GM18907 (cell line): ENCODE measurements at regions not wholly inside any gene's neighbourhood (a gene's known extent, or its start where the extent isn't known, plus 50 kb on each side); places are given as distances from the start of the nearest gene placed in this dataset.
"Not testable (repeated sequence)": the region's sequence is repeated elsewhere in the genome, so short reads cannot be mapped to it uniquely, and the experiment has no call there.

Source experiments
- ATAC-seq: cut with Tn5 transposase; IDR thresholded peaks from one replicate; pipeline ENCODE4 v1.9.1; 2021; ENCODE audit warnings: mild to moderate bottlenecking, moderate library complexity; ENCODE audit not compliant: unreplicated experiment

DNA sequence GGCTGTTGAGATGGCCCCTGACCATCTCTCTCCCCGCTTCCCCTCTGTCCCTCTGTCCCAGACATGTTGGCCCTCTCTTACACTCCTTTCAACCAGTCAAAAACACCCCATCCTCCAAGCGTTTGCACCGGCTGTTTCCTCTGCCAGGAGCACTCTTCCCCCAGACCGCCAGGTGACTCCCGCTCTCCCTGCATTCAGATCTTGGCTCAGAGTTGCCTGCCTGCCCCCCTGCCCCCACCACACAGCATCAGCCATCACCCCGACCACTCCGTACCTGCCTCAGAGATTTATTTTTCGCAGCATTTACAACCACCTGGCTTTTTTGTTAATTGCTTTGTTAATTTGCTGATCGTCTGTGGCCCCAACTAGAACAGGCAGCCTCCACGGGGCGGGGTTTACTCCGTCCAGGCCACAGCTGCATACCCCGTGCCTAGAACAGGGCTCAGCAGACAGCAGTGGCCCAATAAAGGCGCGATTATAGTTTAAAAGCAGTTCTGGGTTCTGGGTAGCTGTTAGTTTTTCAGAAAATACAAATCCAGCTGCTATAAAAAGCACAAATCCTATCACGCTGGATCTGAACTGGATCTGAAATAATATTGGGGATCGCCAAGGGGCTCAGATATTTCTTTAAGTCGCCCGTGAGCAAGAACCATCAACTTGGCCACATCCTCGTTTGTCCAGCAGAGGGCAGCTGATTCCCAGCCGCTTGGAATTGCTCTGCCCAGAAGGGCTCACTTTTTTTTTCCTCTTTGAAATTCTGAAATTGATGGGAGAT is 173.6 kb downstream of the IRF8 start:
- ATAC-seq = no peak

DNA sequence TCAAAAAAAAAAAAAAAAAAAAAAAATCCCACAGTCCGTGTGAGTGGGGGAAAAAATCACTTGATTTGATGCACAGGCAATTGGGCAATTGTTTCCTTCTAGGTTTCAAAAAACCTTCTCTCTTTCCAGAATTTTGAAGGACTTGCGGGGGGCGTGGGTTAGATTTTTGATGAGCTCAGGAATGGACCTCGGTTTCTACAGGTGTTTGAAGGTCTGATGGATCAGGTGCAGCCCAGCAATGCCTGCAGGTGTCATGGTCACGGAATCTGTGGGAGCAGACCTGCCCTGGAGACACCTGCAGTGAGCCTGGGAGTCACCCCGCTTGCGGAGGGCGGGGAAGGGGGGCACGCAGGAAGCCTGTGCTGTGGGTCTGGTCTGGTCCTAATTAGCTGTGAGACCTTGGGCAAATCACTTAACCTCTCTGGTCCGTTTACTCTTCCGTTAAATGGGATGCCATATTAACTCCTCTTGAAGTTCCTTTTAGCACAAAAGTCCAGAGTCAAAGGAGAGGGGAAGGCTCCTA is 174.2 kb downstream of the IRF8 start:
- no peak for ATAC-seq

DNA sequence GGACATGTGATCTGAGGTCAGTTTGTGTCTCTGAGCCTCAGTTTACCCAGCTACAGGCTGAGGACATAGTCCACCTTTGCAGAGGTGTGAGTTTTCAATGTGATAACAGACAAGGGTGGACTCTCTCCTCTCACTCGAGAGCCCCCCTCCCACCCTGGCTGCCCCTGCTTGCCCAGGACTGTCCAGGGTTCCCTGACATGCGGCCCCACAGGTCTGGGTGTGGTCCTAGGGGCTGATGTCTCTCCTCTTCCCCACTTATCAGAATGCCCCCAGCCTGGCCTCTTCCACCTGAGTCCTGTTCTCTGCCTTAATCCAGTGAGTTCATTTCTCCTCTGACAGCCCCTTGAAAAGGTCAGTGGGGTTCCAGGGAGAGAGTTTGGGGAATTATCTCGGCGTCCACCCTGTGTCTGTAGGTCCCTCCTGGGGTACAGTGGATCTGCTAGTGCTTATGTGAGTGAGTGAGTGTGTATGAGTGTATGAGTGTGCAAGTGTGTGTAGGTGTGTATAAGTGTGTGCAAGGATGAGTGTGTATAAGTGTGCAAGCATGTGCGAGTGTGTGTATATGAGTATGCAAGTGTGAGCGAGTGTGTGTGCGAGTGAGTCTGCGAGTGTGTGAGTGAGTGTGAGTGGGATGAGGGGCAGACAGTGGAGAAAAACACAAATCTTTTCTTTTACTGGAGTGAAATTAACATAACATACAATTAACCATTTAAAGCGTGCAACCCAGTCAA is 175.0 kb downstream of the IRF8 start:
- no peak for ATAC-seq

DNA sequence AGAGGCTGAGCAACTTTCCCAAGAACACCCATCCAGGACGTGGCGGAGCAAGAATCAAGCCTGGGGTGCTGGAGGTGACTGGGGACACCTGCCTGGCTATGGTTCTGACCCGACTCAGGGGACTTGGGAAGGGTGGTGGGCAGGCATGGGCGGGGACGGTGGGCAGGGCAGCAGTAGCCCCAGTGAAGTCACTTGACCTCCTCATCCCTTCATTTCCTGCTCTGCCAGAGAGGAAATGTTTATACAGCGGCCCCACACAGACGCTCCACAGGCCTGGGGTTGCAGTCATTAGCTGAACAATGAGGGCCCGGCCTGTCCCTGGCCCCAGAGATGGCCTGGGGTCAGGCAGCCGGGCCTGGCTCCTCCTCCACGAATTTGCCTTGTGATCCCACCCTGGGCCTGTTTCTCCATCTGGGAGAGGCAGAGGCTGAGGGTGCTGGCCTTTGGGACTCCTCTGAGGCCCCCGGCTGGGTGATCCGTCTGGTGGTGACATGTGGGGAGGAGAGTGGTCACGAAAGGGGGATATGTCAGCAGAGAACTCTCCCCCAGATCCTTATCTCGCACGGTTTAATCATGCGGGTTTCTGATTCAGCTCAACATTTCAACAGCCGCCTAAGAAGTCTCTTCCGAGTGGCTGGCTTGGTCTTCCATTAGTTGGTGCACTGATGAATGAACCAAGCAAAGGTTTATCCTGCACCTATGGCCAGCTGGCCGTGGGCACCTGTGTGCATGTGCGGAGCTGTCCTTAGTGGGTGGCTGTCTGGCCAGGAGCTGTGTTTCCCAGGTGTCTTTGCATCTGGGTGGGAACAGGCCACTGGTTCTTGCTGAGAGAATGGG is 175.9 kb downstream of the IRF8 start:
- ATAC-seq = no peak

DNA sequence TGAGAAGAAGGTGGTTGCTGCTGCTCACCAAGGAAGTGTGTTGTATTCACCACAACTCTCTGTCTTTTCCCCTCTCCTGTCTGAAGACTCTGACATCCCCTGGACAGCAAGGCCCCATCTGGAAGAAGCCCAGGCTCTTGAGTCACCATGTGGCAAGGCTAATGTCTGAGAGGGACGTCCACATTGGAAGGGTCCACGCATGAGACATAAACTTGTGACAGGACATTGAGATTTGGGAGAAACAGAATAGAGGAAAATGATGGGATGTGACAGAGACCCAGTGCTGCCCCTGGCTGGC is 176.5 kb downstream of the IRF8 start:
- ATAC-seq = no peak

DNA sequence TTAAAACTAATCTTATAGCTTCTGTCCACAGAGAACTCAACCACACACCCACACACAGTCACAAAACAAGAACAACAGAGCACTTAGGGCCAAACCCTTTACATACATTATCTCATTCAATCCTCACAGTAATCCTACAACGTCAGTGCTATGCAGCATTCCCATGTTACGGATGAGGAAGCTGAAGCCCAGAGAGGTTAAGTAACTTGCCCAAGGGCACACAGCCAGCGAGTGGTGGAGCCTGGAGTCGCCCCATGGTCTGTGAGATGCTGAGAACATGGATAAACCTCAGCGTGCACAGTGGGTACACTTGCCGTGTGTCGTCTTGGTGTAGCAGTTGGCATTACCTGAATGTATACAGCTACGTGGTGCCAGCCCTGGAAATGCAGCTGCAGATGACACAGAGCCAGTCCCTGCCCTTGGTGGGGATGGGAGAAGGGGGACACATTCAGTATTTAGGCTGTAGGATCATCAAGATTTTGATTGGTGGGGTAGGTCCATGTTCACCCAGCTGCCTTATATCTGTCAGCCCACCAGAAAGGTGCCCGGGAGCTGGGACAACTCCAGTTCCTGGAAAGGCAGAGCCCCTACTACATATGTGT is 177.0 kb downstream of the IRF8 start:
- no peak for ATAC-seq

DNA sequence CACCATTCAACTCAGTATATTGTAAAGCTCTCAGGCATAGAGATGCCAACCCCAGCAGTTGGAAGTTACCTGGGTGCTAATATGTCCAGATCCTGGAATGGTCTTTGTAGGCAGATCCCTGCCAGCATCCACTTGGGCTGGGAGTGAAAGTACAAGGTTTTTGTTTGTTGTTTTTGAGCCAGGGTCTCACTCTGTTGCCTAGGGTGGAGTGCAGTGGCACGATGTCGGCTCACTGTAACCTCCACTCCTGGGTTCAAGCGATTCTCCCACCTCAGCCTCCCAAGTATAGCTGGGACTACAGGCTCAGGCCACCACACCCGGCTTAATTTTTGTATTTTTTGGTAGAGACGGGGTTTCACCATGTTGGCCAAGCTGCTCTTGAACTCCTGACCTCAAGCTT is 177.6 kb downstream of the IRF8 start:
- no peak for ATAC-seq

DNA sequence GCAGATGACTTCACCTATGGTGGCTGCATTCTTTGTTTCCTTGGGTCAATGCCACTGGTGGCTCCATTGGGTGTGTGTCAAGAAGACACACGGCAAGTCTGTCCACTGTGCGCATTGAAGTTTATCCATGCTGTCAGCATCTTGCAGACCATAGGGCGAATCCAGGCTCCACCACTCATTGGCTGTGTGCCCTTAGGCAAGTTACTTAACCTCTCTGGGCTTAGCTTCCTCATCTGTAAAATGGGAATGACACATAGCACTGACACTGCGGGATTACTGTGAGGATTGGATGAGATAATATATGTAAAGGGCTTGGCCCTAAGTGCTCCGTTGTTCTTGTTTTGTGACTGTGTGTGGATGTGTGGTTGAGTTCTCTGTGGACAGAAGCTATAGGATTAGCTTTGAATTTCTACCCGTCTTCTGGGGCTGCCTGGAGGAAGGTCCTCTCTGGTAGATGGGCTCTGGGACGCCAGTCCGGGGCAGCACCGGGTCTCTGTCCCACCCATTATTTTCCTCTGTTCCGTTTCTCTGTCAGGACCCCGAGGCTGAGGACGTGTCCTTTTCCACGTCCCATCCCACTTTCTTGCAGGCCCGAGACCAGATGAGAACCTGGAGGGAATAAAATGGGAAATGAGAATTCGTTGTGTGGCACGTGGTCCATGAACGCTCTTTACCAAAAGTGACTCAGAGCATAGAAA is 178.4 kb downstream of the IRF8 start:
- no peak for ATAC-seq

DNA sequence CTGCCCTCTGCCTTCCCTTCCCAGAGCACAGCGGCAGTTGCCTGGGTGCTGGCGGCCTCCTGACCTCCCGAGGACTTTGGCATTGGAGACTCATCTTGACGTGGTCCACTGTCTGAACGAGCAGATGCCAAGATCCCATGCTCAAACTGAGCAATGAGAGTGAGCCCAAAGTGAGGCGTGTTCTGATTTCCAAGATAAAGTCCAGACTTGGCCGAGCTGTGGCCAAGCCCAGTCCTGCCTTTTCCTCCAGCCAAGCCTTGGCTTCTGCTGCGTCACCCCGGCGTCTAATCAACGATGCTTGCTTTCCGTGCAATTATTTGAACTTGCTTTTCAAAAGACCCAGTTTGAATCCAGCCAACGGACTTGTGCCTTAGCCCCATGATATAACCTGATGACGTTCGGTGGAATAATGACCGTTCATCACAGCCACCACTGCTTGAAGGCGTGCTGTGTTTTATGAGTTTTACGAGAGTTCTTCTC is 179.2 kb downstream of the IRF8 start:
- ATAC-seq = no peak

DNA sequence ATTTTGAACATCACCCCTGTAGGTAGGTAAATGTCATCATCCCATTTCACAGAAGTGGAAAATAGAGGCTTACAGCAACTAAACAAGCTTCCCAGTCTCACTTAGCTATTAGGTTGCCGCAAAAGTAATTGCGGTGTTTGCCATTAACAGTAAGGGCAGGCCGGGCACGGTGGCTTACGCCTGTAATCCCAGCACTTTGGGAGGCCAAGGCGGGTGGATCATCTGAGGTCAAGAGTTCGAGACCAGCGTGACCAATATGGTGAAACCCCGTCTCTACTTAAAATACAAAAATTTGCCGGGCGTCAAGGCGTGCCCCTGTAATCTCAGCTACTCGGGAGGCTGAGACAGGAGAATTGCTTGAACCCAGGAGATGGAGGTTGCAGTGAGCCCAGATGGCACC is 179.7 kb downstream of the IRF8 start:
- ATAC-seq = not testable (repeated sequence)

DNA sequence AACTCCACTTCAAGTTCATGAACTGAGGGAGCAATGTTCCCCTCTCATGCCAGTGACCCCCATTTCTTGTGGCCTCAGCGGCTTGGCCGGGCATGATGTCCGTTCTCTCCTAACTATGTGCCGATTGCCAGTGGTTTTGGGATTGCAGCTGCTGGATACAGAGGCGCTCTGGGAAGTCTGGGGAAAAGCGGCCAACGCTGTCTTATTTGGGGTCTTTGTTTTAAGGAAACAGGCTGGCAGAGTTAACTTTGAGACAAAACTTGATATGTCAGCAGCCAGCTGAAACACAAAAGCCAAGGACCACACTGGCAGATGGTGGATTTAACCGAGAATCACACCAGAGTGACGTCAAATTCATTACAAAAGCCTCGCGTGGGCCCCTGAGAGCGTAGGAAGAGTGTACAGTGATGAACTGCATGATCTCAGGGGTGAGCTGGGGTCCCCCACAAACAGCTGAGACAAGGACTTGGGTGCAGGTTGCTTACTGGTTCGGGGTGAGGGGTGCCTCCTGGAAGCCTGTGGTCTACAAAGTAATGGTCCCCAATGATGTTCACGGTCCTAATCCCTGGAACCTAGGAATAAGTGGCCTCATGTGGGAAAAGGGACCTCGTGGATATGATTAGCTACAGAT is 180.4 kb downstream of the IRF8 start:
- no peak for ATAC-seq

DNA sequence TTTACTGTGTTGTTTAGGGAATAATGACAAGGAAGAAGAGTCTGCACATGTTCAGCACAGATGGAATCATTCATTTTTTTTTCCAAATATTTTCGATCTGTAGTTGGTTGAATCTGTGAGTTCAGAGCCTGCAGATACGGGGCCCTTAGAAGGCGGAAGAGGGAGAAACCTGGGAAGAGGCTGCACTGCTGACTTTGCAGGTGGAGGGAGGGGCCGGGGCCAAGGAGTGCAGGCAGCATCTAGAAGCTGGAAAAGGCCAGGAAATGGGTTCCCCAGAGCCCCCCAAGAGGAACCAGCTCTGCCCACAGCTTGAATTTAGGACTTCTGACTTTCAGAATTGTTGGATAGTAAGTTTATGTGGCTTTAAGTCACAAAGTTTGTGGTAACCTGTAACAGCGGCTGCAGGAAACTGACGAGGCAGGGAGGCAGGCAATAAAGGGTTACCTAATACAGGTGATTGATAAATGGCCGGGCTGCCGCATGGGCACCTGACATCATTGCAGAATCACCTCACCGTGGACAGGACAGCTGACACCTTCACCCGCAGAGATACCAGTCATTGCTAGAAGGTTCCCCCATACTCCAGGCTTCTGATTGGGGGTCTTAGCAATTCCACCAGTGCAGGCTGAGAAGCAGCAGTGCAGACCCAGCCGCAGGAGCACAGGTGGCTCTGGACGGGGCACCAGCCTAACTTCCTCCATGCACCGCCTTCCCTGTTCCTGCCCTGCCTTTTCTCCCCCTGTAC is 181.3 kb downstream of the IRF8 start:
- ATAC-seq = no peak

DNA sequence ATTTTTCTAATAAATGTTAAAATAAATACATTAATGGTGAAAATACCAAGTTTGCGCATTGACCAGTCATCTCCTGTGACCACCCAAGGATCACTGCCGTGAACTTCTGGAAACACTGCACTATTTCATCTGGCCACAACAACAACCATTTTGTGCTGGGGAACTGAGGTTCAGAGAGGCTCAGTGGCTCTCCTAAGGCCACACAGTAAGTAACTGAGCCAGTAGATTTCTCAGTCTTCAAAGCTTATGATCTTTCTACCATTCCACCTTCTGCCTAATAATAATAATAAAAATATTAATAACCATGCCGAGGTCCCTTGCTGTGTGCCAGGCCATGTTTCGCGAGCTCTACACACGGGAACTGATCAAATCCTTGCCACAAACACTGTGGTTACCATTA is 182.0 kb downstream of the IRF8 start:
- no peak for ATAC-seq

DNA sequence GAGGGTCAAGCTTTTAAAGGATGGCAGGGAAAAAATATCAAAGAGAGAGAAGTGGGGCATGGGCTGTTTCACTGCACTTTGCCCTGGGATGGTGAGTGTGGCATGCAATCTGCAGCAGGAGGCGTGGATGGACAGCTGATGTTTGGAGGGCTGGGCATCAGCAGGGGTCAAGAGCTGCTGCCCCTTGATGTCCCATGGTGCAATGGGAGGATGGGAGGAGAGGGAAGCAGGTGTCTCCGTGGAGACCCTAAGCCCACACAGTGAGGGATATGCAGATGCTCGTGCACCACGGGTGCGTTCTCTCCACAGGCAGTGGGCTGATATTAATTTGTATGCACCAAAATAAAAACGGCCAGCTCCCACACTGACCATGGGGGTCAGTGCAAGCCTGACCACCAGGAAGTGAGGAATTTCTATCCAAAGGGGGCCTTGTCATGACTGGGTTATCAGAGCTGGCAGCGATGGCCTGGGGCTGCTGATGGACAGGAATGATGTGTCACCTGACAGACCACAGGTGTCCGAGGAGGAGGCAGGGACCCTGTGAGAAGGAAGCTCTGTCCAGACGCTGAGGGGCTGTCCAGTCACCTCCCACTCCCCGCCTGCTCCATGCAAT is 183.6 kb downstream of the IRF8 start:
- no peak for ATAC-seq

DNA sequence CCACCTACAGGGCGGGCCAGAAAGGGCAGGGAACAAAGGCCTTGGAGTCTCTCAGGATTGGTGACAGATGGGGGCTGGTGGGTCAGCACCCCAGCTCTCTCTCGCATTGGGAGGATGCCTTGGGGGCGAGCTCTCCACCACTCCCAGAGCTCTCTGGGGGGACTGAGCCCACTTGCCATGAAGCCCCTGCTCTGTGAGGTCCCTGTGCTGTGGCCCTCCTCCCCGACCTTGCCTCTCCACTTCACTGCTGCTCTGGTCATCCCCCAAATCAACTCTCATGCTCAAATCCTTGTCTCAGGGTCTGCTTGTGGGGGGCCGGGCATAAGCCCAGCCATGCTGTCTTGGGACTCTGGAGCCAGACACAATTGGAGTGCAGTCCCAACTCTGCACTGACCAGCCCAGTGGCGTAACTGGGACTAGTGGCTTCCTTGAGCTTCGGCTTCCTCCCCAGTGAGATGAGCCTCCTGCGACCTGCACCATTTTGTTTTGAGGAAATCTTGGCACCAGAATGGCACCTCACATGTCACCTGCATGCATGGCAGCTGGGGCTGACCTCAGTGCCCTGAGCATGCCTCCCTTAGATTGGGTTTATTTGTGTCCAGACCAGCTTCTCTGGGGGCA is 184.5 kb downstream of the IRF8 start:
- ATAC-seq = no peak

DNA sequence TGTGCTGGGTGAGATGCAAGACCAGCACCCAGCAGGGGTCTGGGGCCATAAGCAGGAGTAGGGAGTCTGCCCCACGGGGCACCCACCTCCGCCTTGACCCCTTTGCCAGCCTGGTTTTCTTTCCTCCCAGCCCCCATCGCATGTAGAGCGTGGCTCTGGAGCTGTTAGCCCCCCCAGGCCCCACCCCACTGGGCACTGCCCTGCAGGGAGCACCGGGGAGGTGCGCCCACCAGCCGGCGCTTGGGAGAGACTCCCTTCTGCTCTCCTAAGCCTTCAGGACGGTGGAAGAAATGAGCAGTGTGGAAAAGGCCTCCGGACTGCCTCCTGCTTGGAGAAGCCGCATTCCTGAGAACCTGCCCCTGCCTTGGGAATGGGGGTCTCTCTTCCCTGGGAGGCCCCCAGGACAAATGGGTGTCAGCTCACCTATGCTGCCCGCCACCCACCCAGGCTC is 186.2 kb downstream of the IRF8 start:
- no peak for ATAC-seq

DNA sequence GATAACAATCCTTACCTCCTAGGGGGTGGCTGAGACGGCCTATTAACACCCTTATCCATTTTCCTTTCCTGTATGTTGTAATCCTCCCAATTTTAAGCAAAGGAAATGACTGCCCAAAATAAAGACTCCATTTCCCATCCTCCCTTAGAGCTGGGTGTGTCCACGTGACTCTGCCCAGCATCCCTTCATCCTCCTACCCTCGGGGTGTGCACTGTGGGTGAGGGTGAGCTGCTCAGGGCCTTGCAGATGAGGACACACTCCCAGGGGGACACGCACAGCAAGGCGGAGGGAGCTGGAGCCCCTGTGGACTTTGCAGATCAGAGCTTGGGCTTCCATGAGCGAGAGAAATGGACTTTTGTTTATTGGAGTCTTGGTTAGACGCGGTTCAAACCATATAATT is 186.8 kb downstream of the IRF8 start:
- no peak for ATAC-seq

DNA sequence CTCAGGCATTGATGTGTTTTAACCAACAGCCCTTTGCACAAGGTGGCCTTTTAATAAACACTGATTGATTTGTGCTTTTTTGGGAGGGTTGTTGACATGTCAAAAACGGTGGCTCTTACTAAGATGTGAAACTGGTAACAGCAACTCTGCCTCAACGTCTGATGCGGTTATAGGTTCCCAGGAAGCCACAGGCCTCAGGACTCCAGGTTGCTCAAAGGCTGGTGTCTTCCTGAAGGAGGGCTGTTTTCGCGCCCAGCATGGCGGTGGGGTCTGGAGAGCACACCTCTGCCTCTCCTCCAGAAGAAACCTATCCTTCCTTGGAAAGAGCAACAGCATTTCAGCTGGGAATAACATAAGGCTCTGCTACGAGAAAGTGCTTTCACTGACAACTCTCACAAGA is 187.5 kb downstream of the IRF8 start:
- no peak for ATAC-seq
